GM10248 (cell line): ENCODE measurements at regions not wholly inside any gene's neighbourhood (a gene's known extent, or its start where the extent isn't known, plus 50 kb on each side); places are given as distances from the start of the nearest gene placed in this dataset.

ENCODE experiments used
- CTCF ChIA-PET: fragments of 300-600 bp; sonication (Branson Sonifier 250); formaldehyde crosslinking; extraction: SDS; loops from one replicate; lab custom pipeline; 2021; ENCODE audit warnings: antibody characterized with exemption; lab: Yijun Ruan, JAX
- POLR2A ChIA-PET: fragments of 350-650 bp; sonication (Branson Sonifier 250); formaldehyde crosslinking; extraction: SDS; loops from one replicate; lab custom pipeline; 2020; ENCODE audit warnings: antibody characterized with exemption; lab: Yijun Ruan, JAX
- DNase-seq: peaks from one replicate; pipeline ENCODE4 v3.0.0; 2012; ENCODE audit errors: extremely low spot score
- CTCF ChIP-seq: IDR thresholded peaks from 2 replicates; pipeline ENCODE4 v1.5.1; 2012; ENCODE audit warnings: mild to moderate bottlenecking, low read depth; ENCODE audit errors: extremely low read depth, missing control alignments, control extremely low read depth

GRCh38 chr6:48311301-48311700 lies 200.3 kb upstream of the PTCHD4 start:
- ChIA-PET POLR2A (no interaction called here), CTCF (interaction anchor here (0.8 to 1.3 kb wide), 2 partner anchors 12 to 14 kb away, joined by 3 read pairs; no protein-coding TSS in a partner anchor)
- DNase-seq, result no peak
- TF ChIP-seq CTCF, result no peak

- ChIA-PET POLR2A (no interaction called here), CTCF (no interaction called here)
- TF ChIP-seq CTCF, result no peak
- DNase-seq, result no peak
These were observed 196.6 kb upstream of the PTCHD4 start for GRCh38 chr6:48307573-48307972.

GRCh38 chr6:48290595-48290994 lies 179.6 kb upstream of the PTCHD4 start:
- TF ChIP-seq CTCF, result no peak
- ChIA-PET POLR2A (no interaction called here), CTCF (no interaction called here)
- no peak for DNase-seq

GRCh38 chr6:48289841-48290240 lies 178.8 kb upstream of the PTCHD4 start:
- ChIA-PET POLR2A (no interaction called here), CTCF (no interaction called here)
- no peak for TF ChIP-seq CTCF
- DNase-seq, result no peak

- POLR2A ChIA-PET, result no interaction called here
- TF ChIP-seq CTCF, result no peak
- no peak for DNase-seq
- CTCF ChIA-PET, result no interaction called here
These were observed 170.2 kb upstream of the PTCHD4 start for GRCh38 chr6:48281217-48281616.

GRCh38 chr6:48280035-48280620 lies 169.1 kb upstream of the PTCHD4 start:
- ChIA-PET CTCF (no interaction called here), POLR2A (no interaction called here)
- DNase-seq, result no peak
- TF ChIP-seq CTCF, result no peak
